ENCODE measurements at regions not wholly inside any gene's neighbourhood (a gene's known extent, or its start where the extent isn't known, plus 50 kb on each side); places are given as distances from the start of the nearest gene placed in this dataset.

DNA sequence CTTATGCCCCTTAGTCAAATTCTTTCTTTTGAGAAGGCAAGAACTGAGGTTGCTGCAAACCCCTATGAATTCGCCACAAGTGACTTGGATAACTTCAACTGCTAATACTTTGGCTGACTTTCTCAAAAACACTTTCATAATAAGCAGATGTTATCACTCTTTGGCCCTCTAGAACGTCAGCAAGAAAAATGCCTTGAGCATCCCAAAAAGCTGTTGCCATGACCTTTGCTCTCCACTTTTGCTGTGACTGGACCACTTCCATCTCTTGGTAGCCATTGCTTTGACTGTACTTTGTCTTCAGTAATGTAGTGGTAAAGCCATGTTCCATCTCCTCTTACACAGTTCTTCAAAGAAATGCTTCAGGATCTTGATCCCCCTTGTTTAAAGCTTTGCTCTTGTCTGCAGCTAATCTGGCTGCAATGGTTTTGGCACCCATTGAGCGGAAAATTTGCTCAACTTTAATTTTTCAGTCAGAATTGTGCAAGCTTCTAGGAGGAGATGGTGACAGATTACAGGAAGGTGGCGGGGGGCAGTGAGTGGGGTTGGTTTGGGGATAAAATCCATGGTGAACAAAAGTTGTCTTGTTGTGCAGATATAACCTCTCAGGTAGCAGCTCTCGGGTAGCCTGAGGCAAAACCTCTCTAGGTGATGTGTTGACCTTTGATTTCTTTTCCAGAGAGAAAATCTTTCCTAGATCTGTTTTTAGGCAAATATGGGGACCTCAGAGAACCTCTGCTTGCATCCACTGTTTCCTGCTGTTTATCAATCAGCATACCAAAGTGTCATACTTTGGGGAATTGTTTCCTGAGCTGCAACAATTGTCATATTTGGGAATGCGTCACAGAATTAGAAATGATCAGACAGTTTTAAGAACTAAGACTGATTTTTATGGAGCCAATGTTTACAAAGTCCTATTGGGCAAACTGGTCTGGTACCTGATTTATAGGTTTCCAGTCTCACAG is 83.6 kb downstream of the CCR1 start:
- TF ChIP-seq, protein P1, sequence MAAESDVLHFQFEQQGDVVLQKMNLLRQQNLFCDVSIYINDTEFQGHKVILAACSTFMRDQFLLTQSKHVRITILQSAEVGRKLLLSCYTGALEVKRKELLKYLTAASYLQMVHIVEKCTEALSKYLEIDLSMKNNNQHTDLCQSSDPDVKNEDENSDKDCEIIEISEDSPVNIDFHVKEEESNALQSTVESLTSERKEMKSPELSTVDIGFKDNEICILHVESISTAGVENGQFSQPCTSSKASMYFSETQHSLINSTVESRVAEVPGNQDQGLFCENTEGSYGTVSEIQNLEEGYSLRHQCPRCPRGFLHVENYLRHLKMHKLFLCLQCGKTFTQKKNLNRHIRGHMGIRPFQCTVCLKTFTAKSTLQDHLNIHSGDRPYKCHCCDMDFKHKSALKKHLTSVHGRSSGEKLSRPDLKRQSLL (tag by site-specific recombination; IDR thresholded peaks at IDR 0.05) = no peak
- TF ChIP-seq ZNF843 (tag by site-specific recombination; IDR thresholded peaks at IDR 0.05) = no peak
- Histone ChIP-seq H3K36me3 (ENCODE audit: control insufficient read depth in 2 of 2, insufficient read depth in 1 of 2, low read length in 2 of 2) (no peaks in the 10 kb centered on the region), H3K9me3 (ENCODE audit: control insufficient read depth, insufficient read depth, low read depth, low read length) (no peaks in the 10 kb centered on the region), H3K4me1 (ENCODE audit: control insufficient read depth, insufficient read depth, low read length) (no peaks in the 10 kb centered on the region), H3K4me3 (ENCODE audit: low read depth, low read length) (no peak overlapping the region), H3K27ac (ENCODE audit: extremely low read depth, low read depth, low read length) (no peak overlapping the region)
- CTCF ChIA-PET = interaction anchor here (0.9 kb wide), 1 partner anchor 186 kb away, joined by 3 read pairs; no protein-coding TSS in a partner anchor
- POLR2A ChIA-PET = no interaction called here

DNA sequence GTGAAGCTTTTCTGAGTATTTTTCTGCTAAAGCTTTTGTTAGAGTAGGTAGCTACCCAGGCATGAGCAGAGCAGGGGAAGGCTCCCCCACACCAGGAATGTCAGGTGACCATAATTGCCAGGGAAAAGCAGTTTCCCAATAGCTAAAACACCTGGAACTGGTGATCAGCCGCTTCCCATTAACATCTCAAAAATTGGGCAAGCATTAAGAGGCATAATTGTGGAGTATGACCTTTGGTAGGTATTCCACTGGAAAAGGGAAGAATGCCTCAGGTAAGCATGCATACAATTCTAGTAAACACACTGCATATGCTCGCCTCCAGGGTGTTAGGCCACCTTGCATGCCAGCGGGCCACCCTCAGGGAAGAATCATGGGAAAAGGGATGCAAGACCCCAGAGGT is 84.5 kb downstream of the CCR1 start:
- no peak for TF ChIP-seq ZNF394 (tag by site-specific recombination; IDR thresholded peaks at IDR 0.05; ENCODE audit: borderline replicate concordance)
- TF ChIP-seq, protein P2, sequence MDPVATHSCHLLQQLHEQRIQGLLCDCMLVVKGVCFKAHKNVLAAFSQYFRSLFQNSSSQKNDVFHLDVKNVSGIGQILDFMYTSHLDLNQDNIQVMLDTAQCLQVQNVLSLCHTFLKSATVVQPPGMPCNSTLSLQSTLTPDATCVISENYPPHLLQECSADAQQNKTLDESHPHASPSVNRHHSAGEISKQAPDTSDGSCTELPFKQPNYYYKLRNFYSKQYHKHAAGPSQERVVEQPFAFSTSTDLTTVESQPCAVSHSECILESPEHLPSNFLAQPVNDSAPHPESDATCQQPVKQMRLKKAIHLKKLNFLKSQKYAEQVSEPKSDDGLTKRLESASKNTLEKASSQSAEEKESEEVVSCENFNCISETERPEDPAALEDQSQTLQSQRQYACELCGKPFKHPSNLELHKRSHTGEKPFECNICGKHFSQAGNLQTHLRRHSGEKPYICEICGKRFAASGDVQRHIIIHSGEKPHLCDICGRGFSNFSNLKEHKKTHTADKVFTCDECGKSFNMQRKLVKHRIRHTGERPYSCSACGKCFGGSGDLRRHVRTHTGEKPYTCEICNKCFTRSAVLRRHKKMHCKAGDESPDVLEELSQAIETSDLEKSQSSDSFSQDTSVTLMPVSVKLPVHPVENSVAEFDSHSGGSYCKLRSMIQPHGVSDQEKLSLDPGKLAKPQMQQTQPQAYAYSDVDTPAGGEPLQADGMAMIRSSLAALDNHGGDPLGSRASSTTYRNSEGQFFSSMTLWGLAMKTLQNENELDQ (tag by site-specific recombination; IDR thresholded peaks at IDR 0.05; ENCODE audit: low read depth) = no peak
- no peak for TF ChIP-seq ZNF391 (tag by site-specific recombination; IDR thresholded peaks at IDR 0.05; ENCODE audit: borderline replicate concordance, low read depth)
- TF ChIP-seq ZNF530 (tag by site-specific recombination; IDR thresholded peaks at IDR 0.05; ENCODE audit: low read depth) = no peak
- TF ChIP-seq ZBTB1 (tag by site-specific recombination; IDR thresholded peaks at IDR 0.05) = no peak
- no peak for TF ChIP-seq ZNF324 (tag by site-specific recombination; IDR thresholded peaks at IDR 0.05)
- TF ChIP-seq, protein P3, sequence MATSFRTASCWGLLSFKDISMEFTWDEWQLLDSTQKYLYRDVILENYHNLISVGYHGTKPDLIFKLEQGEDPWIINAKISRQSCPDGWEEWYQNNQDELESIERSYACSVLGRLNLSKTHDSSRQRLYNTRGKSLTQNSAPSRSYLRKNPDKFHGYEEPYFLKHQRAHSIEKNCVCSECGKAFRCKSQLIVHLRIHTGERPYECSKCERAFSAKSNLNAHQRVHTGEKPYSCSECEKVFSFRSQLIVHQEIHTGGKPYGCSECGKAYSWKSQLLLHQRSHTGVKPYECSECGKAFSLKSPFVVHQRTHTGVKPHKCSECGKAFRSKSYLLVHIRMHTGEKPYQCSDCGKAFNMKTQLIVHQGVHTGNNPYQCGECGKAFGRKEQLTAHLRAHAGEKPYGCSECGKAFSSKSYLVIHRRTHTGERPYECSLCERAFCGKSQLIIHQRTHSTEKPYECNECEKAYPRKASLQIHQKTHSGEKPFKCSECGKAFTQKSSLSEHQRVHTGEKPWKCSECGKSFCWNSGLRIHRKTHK (tag by site-specific recombination; IDR thresholded peaks at IDR 0.05) = no peak
- TF ChIP-seq ZEB2 (tag by site-specific recombination; IDR thresholded peaks at IDR 0.05) = no peak
- TF ChIP-seq ZXDB (tag by site-specific recombination; IDR thresholded peaks at IDR 0.05) = no peak
- H3K36me3 ChIP-seq (ENCODE audit: control insufficient read depth in 2 of 2, insufficient read depth in 1 of 2, low read length in 2 of 2) = no peaks in the 10 kb centered on the region
- CTCF ChIA-PET = interaction anchor here (0.9 kb wide), 1 partner anchor 185 kb away, joined by 3 read pairs; no protein-coding TSS in a partner anchor
- POLR2A ChIA-PET = no interaction called here
- no peaks in the 10 kb centered on the region for H3K4me1 ChIP-seq (ENCODE audit: control insufficient read depth, insufficient read depth, low read length)
- H3K9me3 ChIP-seq (ENCODE audit: control insufficient read depth, insufficient read depth, low read depth, low read length) = no peaks in the 10 kb centered on the region
- H3K27ac ChIP-seq (ENCODE audit: extremely low read depth, low read depth, low read length) = no peak overlapping the region
- no peak overlapping the region for H3K4me3 ChIP-seq (ENCODE audit: low read depth, low read length)

- no peak overlapping the region for H3K27ac ChIP-seq (ENCODE audit: extremely low read depth, low read depth, low read length)
- no peak overlapping the region for H3K4me3 ChIP-seq (ENCODE audit: low read depth, low read length)
- ChIA-PET CTCF (no interaction called here), POLR2A (no interaction called here)
- H3K9me3 ChIP-seq (ENCODE audit: control insufficient read depth, insufficient read depth, low read depth, low read length) = no peaks in the 10 kb centered on the region
- H3K4me1 ChIP-seq (ENCODE audit: control insufficient read depth, insufficient read depth, low read length) = no peaks in the 10 kb centered on the region
- no peaks in the 10 kb centered on the region for H3K36me3 ChIP-seq (ENCODE audit: control insufficient read depth in 2 of 2, insufficient read depth in 1 of 2, low read length in 2 of 2)
- TF ChIP-seq GFI1B (tag by site-specific recombination; IDR thresholded peaks at IDR 0.05) (no peak), ZNF654 (tag by site-specific recombination; IDR thresholded peaks at IDR 0.05; ENCODE audit: low read depth) (no peak), ZNF624 (tag by site-specific recombination; IDR thresholded peaks at IDR 0.05) (no peak), ZNF311 (tag by site-specific recombination; IDR thresholded peaks at IDR 0.05; ENCODE audit: borderline replicate concordance) (no peak), IKZF3 (tag by site-specific recombination; IDR thresholded peaks at IDR 0.05) (no peak), SCRT1 (tag by site-specific recombination; IDR thresholded peaks at IDR 0.05; ENCODE audit: borderline replicate concordance) (no peak)
- TF ChIP-seq, protein P4, sequence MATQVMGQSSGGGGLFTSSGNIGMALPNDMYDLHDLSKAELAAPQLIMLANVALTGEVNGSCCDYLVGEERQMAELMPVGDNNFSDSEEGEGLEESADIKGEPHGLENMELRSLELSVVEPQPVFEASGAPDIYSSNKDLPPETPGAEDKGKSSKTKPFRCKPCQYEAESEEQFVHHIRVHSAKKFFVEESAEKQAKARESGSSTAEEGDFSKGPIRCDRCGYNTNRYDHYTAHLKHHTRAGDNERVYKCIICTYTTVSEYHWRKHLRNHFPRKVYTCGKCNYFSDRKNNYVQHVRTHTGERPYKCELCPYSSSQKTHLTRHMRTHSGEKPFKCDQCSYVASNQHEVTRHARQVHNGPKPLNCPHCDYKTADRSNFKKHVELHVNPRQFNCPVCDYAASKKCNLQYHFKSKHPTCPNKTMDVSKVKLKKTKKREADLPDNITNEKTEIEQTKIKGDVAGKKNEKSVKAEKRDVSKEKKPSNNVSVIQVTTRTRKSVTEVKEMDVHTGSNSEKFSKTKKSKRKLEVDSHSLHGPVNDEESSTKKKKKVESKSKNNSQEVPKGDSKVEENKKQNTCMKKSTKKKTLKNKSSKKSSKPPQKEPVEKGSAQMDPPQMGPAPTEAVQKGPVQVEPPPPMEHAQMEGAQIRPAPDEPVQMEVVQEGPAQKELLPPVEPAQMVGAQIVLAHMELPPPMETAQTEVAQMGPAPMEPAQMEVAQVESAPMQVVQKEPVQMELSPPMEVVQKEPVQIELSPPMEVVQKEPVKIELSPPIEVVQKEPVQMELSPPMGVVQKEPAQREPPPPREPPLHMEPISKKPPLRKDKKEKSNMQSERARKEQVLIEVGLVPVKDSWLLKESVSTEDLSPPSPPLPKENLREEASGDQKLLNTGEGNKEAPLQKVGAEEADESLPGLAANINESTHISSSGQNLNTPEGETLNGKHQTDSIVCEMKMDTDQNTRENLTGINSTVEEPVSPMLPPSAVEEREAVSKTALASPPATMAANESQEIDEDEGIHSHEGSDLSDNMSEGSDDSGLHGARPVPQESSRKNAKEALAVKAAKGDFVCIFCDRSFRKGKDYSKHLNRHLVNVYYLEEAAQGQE (tag by site-specific recombination; IDR thresholded peaks at IDR 0.05) = no peak
- TF ChIP-seq, protein P3 (tag by site-specific recombination; IDR thresholded peaks at IDR 0.05) = no peak
Observed at GRCh38 chr3:46122091-46122490, 86.0 kb downstream of the CCR1 start.

All from HEK293 (cell line).